Prostate gland (tissue), 2 donors: ENCODE measurements at regions not wholly inside any gene's neighbourhood (a gene's known extent, or its start where the extent isn't known, plus 50 kb on each side); places are given as distances from the start of the nearest gene placed in this dataset.

Experiments
- DNase-seq: peaks from one replicate; pipeline ENCODE4 v3.0.0-alpha.2; 2019; ENCODE audit warnings: low spot score
- H3K27ac ChIP-seq, 2 donors: fragments of 200-600 bp; sonication (generic); 2 replicates each; pipeline ENCODE4 v1.5.1; 2017 to 2019
- H3K27me3 ChIP-seq: fragments of 200-600 bp; sonication (generic); replicated peaks from 2 replicates; pipeline ENCODE4 v1.5.1; 2019; ENCODE audit not compliant: insufficient read depth
- H3K36me3 ChIP-seq, 2 donors: fragments of 200-600 bp; sonication (generic); 1 replicate in 1 of 2; 2 replicates in 1 of 2; pipeline versions ENCODE4 v1.5.1 to v1.8.1; 2017 to 2019
- H3K4me1 ChIP-seq: fragments of 200-600 bp; sonication (generic); replicated peaks from 2 replicates; pipeline ENCODE4 v1.5.1; 2019
- H3K4me3 ChIP-seq, 2 donors: fragments of 200-600 bp; sonication (generic); 2 replicates each; pipeline ENCODE4 v1.5.1; 2017 to 2019
- H3K9me3 ChIP-seq: fragments of 200-600 bp; sonication (generic); 2 replicates; pipeline ENCODE4 v1.5.1; 2017
- CTCF ChIP-seq, 4 experiments: fragments of 200-600 bp in 2 of 4; fragments of 450-650 bp in 2 of 4; sonication (generic) in 2 of 4; IDR thresholded peaks; 1 replicate in 3 of 4; 2 replicates in 1 of 4; pipeline ENCODE4 v1.5.1; 2016 to 2019; ENCODE audit warnings: antibody characterized with exemption in 4 of 4, mild to moderate bottlenecking in 2 of 4, moderate library complexity in 2 of 4
- POLR2A ChIP-seq: fragments of 450-650 bp; IDR thresholded peaks from one replicate; pipeline ENCODE4 v1.6.1; 2016; ENCODE audit warnings: antibody characterized with exemption, mild to moderate bottlenecking
- POLR2AphosphoS5 ChIP-seq: sonication (generic); formaldehyde crosslinking; IDR thresholded peaks from one replicate; pipeline ENCODE4 v1.6.1; 2017; ENCODE audit warnings: antibody characterized with exemption
- WGBS: methylation state at CpG from one replicate; pipeline ENCODE4 v1.1.5; 2018; 5-methylcytosine and 5-hydroxymethylcytosine counted together
- intact Hi-C: fragments of 100-400 bp; cut with DNase I; formaldehyde crosslinking; loops from one replicate; pipeline ENCODE4 v1.14.2; 2022

- intact Hi-C loops: no loop called here
- Histone ChIP-seq H3K27ac (no peak overlapping the region), H3K27me3 (no peaks in the 10 kb centered on the region), H3K4me3 (no peak overlapping the region), H3K4me1 (peaks cover 6% of the 10 kb centered on the region), H3K36me3 (no peaks in the 10 kb centered on the region), H3K9me3 (no peaks in the 10 kb centered on the region)
- TF ChIP-seq CTCF (IDR thresholded peaks at IDR 0.05) (no peak), POLR2A (no peak), POLR2AphosphoS5 (no peak)
- no peak for DNase-seq
- 89% methylated on average over 4 of the region's 4 CpGs for WGBS
Observed at GRCh38 chr6:167428664-167429333, 103.9 kb downstream of the TTLL2 start.

- WGBS: 76% methylated on average over 4 of the region's 4 CpGs
- H3K36me3 ChIP-seq: no peaks in the 10 kb centered on the region
- H3K9me3 ChIP-seq: no peaks in the 10 kb centered on the region
Observed at GRCh38 chr6:167429353-167429752, 104.5 kb downstream of the TTLL2 start.

GRCh38 chr6:167435209-167435728, 110.4 kb downstream of the TTLL2 start:
- TF ChIP-seq POLR2AphosphoS5 (no peak), CTCF (IDR thresholded peaks at IDR 0.05) (no peak), POLR2A (no peak)
- no peaks in the 10 kb centered on the region for H3K36me3 ChIP-seq
- H3K4me3 ChIP-seq: no peak overlapping the region
- H3K4me1 ChIP-seq: no peaks in the 10 kb centered on the region
- no peak overlapping the region for H3K27ac ChIP-seq
- no peaks in the 10 kb centered on the region for H3K9me3 ChIP-seq
- intact Hi-C loops: no loop called here
- no peaks in the 10 kb centered on the region for H3K27me3 ChIP-seq
- WGBS: 94% methylated on average over 16 of the region's 16 CpGs
- DNase-seq: no peak

More at GRCh38 chr6:167429353-167429752, 104.5 kb downstream of the TTLL2 start:
- intact Hi-C loops: no loop called here
- peaks cover 6% of the 10 kb centered on the region for H3K4me1 ChIP-seq
- no peak for DNase-seq
- TF ChIP-seq CTCF (IDR thresholded peaks at IDR 0.05) (no peak), POLR2A (no peak), POLR2AphosphoS5 (no peak)
- H3K4me3 ChIP-seq: no peak overlapping the region
- H3K27me3 ChIP-seq: no peaks in the 10 kb centered on the region
- H3K27ac ChIP-seq: no peak overlapping the region

GRCh38 chr6:167437888-167438484, 113.1 kb downstream of the TTLL2 start:
- Histone ChIP-seq H3K36me3 (no peaks in the 10 kb centered on the region), H3K9me3 (no peaks in the 10 kb centered on the region), H3K4me1 (peaks cover 3% of the 10 kb centered on the region), H3K4me3 (no peak overlapping the region), H3K27ac (no peak overlapping the region), H3K27me3 (no peaks in the 10 kb centered on the region)
- TF ChIP-seq POLR2AphosphoS5 (no peak), CTCF (IDR thresholded peaks at IDR 0.05) (no peak), POLR2A (no peak)
- 80% methylated on average over 9 of the region's 9 CpGs for WGBS
- intact Hi-C loops: no loop called here
- DNase-seq: no peak
